HG03097 (cell line): ENCODE measurements at regions not wholly inside any gene's neighbourhood (a gene's known extent, or its start where the extent isn't known, plus 50 kb on each side); places are given as distances from the start of the nearest gene placed in this dataset.
A peak's percentile ranks its signal among the peaks of the same experiment; 100 is the strongest.

ENCODE experiments used
- ATAC-seq: cut with Tn5 transposase; IDR thresholded peaks from one replicate; pipeline ENCODE4 v1.9.1; 2021; ENCODE audit not compliant: unreplicated experiment, low FRiP score

- ATAC-seq, result no peak
Measured at GRCh38 chr21:28791595-28792282, 200.9 kb downstream of the LTN1 start.

GRCh38 chr21:28790335-28790734, 202.3 kb downstream of the LTN1 start:
- ATAC-seq, result no peak

GRCh38 chr21:28789523-28789922, 203.2 kb downstream of the LTN1 start:
- no peak for ATAC-seq

- no peak for ATAC-seq
Measured at GRCh38 chr21:28788030-28788429, 204.6 kb downstream of the LTN1 start.

- ATAC-seq, result no peak
Measured at GRCh38 chr21:28783641-28784185, 209.0 kb downstream of the LTN1 start.

DNA sequence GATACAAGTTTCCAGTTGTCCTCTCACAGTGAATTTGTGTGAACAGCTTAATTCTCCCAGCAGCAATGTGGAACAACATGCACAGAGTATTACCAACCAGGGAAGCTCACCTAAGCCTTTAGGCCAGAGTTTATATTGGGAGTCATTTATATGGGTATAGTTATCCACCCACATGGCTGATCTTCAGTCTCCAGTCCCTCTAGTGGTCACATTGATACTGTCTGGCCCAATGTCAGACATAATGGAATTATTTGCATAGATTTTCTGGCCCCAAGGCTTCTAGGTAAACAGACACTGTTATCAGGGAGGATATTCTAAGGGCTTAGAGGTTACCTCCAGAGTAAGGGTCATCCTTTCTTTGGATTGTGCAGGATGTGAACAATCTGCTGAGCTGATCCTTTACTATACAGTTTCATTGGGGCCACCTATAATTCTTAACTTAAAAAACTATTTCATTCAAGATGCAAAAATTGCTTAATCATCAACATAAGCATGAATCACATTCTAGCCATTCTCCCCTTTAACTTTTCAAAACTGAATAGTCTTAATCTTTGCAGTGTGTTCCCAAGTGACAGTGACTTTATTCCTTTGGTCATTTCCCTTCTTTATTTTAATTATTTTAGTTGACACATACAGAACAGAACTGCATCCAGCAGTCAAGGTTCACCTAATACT, 210.9 kb downstream of the LTN1 start:
- ATAC-seq, result no peak

GRCh38 chr21:28779914-28780313, 212.8 kb downstream of the LTN1 start:
- no peak for ATAC-seq

DNA sequence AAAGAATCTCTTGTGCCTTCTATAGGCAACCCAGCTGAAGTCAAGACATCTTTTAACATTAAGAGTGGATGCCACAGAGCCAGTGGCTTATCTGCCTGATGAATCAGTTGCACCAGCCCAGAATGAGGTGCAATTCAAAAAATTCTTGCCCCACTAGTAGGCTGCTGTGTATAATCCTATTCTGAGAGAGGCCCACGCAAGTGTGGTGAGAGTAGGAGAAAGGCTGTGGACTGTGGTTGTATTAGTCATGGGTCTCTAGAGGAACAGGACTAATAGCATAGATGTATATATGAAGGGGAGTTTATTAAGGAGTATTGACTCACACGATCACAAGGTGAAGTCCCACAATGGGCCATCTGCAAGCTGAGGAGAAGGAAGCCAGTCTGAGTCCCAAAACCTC, 216.4 kb downstream of the LTN1 start:
- ATAC-seq, result no peak

GRCh38 chr21:28775071-28775470, 217.6 kb downstream of the LTN1 start:
- no peak for ATAC-seq

DNA sequence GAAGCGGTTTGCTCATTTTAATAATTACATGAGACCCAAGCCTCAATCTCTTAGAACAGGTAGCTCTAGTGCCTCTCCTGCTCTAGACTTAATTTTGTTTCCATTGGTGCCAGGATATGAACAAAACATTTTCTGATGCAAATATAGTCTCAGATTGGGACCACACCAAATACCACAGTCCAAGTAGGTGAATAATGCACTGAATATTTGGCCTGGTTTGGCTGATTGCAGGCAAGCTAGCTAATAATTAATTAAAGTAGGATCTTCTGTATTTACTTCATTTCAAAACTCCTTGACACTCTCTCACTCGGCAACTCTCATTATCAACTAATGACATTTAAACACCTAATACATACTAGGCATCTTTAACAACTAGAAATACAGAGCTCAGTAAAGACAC, 219.6 kb downstream of the LTN1 start:
- no peak for ATAC-seq

GRCh38 chr21:28771790-28772501, 220.7 kb downstream of the LTN1 start:
- ATAC-seq, result no peak

DNA sequence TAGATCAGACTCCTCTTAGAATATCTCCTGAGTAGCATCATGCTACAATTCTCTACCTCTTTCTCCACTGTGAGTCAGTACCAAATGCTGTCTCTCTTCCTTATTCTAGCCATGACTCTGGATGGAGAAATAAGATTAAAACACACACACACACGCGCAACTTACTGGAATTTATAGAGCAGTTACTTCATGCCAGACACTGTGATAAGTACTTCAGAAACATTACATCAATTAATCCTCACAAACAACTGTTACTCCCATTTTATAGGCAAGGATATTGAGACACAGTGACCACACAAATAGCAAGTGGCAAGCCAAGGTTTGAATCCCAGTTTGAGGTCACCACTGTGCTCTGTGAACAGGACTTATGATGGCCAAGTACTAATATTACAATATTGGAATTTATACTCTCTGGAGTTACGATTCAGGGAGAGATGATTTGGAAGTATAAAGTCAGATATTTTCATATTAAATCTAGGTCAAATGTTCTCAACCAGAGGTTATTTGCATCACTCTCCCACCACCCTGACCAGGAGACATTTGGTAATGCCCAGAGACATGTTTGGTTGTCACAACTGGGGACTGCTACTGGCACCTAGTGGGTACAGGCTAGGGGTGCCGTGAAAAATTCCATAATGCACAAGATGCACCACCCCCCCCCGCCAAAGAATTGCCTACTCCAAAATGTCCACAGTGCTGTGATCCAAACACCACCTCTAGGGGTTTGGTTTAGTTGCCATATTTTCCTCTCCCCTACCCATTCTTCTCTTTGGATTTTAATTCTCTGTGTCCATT, 221.6 kb downstream of the LTN1 start:
- no peak for ATAC-seq

DNA sequence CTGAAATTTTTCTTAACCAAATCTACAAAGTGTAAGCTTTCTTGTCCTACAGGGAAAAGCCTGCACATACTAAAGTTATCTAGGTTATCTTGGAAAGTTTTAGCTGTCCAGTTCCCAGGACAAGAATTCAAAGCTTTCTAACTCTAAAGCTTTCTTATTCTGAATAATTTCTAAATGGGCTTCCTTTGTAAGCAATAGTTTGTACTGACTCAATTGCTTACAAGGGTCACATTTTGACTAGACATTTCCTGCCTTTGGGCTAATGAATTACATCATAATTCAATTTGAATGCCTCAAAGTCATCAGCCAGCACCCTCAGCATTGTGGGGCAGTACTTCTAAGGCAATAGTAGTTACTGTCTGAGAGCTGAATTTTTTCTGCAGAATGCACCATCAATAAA, 223.0 kb downstream of the LTN1 start:
- ATAC-seq, result peak; percentile 65

DNA sequence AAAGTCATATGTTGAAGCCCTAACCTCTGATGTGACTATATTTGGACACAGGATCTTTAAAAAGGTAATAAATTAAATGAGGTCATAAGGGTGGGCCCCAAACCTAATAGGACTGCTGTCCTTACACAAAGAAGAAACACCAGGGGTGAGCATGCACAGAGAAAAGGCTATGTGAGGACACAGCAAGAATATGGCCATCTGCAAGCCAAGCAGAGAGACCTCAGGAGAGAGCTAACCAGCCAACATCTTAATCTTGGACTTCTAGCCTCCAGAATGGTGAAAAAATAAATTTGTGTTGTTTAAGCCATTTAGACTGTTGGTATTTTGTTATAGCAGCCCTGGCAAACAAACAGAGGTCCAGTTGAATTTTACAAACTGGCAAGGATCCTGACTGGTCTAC, 223.9 kb downstream of the LTN1 start:
- ATAC-seq, result no peak

- no peak for ATAC-seq
Measured at GRCh38 chr21:28767523-28767922, 225.2 kb downstream of the LTN1 start.

- ATAC-seq, result no peak
Measured at GRCh38 chr21:28763809-28764418, 228.8 kb downstream of the LTN1 start.

DNA sequence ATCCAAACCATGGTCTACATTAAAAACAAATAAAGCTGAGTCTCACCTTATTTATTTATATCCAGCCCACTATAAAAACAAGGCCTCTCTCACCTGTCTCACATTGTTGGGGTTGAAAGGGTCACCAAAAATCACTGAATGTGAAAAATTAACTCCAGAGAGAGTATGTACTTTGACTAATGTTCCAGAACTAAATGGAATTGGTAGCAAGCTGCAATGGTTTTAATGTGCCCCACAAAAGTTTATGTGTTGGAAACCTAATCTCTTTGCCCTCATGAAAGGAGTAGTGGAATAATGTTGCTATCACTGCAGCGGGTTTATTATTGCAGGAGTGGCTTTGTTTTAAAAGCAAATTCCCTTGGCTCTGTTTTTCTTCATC, 230.3 kb downstream of the LTN1 start:
- no peak for ATAC-seq

- ATAC-seq, result no peak
Measured at GRCh38 chr21:28761674-28762356, 230.9 kb downstream of the LTN1 start.

- ATAC-seq, result no peak
Measured at GRCh38 chr21:28758883-28759242, 233.8 kb downstream of the LTN1 start.
